NB4 (cell line): ENCODE measurements at regions not wholly inside any gene's neighbourhood (a gene's known extent, or its start where the extent isn't known, plus 50 kb on each side); places are given as distances from the start of the nearest gene placed in this dataset.

Experiments
- CTCF ChIP-seq: IDR thresholded peaks from one replicate; pipeline ENCODE4 v1.5.1; 2012; ENCODE audit warnings: low read depth, low read length
- MYC ChIP-seq: IDR thresholded peaks from 2 replicates; pipeline ENCODE4 v1.6.1; 2011; ENCODE audit warnings: low read depth, low read length
- POLR2A ChIP-seq: IDR thresholded peaks from 2 replicates; pipeline ENCODE4 v1.6.1; 2011; ENCODE audit warnings: mild to moderate bottlenecking; ENCODE audit not compliant: insufficient read length; ENCODE audit errors: extremely low read depth

- no peak for TF ChIP-seq CTCF
- no peak for TF ChIP-seq POLR2A
- TF ChIP-seq MYC = no peak
Measured at GRCh38 chr14:39581474-39581873, 149.2 kb upstream of the FBXO33 start.
